ENCODE measurements at regions not wholly inside any gene's neighbourhood (a gene's known extent, or its start where the extent isn't known, plus 50 kb on each side); places are given as distances from the start of the nearest gene placed in this dataset.

- no peak for DNase-seq (ENCODE audit: low spot score)
- FAIRE-seq: no peak
These were observed 85.4 kb upstream of the TMEM260 start for GRCh38 chr14:56494167-56494566.

DNA sequence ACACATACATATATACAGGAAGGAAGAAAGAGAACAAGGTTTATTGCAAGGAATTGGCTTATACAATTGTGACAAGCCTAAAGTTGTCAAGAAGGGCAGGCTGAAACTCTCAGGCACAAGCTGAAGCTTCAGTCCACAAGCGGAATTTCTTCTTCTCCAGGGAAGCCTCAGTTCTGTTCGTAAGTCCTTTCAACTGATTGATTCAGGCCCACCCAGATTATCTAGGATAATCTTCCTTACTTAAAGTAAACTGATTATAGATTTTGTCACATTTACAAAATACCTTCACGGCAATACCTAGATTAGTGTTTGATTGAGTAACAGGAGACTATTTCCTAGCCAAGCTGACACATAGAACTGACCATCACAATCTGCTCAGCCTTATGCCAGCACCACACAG is 81.5 kb upstream of the TMEM260 start:
- no peak for DNase-seq (ENCODE audit: low spot score)
- peak; percentile 40 for FAIRE-seq

DNA sequence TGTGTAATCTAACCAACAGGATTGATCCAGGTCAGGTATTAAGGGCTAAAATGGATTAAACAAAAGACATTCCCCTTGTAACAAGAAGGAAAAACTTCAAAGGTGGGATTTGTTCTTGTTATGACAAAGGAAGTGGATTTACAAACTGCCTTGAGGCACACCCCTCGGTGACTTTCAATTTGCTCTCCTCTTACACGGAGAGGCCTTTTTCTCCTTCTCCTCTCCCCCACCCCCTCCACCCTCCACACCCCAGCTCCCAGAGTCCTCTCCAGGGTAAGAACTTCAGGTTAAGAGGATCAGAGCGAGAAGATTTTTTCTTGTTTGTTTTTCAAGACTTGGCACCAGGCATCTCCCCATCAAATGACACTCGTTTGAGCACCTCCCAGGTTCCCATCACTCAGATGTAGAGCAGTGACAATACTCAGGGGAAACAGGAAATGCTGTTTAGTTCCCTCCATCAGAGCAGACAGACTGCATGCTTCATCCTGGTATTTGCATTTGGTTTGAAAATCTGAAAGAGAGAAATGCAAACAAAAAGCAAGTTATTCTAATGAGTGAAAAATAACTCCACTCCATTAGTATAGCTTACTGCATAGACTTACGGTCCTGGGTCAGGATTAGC is 77.6 kb upstream of the TMEM260 start:
- DNase-seq (ENCODE audit: low spot score): no peak
- no peak for FAIRE-seq

DNA sequence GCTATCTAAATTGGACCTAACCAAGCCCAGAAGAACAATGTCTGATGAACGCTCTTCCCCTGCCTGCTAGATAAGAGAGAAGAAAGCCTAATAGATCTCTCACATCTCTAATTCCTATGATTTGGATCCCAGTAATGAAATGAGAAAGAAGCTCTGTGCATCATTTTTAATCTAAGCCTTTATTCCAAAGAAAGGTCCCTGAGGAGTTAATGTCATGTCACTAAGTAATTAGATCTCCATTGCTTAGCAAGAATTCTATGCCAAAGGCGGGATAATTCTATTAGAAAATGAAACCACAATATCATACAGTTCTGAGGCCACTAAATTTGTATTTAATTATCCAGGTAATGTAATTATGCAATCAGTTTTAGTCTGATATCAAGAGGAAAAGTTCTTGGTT is 74.2 kb upstream of the TMEM260 start:
- DNase-seq (ENCODE audit: low spot score) (no peak), FAIRE-seq (peak; percentile 78)

- DNase-seq (ENCODE audit: low spot score): no peak
- FAIRE-seq: no peak
These were observed 67.1 kb upstream of the TMEM260 start for GRCh38 chr14:56512521-56512920.

DNA sequence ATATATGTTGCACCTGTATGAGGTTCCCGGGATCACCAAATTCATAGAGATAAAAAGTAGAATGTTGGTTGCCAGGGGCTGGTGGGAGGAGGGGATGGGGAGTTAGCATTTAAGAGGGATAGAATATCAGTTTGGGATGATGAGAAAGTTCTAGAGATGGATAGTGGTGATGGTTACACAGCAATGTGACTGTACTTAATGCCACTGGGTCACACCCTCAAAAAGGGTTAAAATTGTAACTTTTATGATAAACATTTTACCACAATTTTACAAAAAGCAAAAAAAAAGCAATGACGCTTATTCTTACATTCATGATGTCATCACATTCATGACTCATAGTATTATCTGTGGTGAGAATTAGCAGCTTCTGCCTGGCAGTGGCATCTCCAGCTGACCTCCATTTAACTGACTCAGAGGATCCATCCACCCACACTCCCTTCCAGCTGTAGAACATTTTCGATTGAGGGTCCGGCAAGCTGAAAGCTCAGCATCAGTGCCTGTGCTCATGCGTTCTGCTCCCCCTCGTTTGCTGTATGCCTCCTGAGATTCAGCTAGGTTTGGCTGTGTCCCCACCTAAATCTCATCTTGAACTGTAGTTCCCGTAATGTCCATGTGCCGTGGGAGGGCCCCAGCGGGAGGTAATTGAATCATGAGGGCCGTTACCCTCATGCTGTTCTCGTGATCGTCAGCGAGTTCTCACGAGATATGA is 64.8 kb upstream of the TMEM260 start:
- peak; percentile 53 for DNase-seq (ENCODE audit: low spot score)

GRCh38 chr14:56515739-56516138 is 63.9 kb upstream of the TMEM260 start:
- FAIRE-seq (no peak), DNase-seq (ENCODE audit: low spot score) (no peak)

More for the DNA sequence above, 64.8 kb upstream of the TMEM260 start:
- peak; percentile 42 for FAIRE-seq

DNA sequence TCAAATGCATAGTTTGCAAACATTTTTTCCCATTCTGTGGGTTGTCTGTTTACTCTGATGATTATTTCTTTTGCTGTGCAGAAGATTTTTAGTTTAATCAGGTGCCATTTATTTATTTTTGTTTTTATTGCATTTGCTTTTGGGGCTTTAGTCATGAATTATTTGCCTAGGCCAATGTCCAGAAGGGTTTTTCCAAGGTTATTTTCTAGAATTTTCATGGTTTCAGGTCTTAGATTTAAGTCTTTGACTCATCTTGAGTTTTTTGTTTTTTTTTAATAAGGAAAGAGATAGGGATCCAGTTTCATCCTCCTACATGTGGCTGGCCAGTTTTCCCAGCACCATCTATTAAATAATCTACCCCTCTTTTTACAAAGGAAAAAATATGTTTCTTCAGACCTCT is 57.2 kb upstream of the TMEM260 start:
- DNase-seq (ENCODE audit: low spot score) (no peak), FAIRE-seq (no peak)

GRCh38 chr14:56524971-56525677 is 54.5 kb upstream of the TMEM260 start:
- DNase-seq (ENCODE audit: low spot score): no peak
- FAIRE-seq: no peak

DNA sequence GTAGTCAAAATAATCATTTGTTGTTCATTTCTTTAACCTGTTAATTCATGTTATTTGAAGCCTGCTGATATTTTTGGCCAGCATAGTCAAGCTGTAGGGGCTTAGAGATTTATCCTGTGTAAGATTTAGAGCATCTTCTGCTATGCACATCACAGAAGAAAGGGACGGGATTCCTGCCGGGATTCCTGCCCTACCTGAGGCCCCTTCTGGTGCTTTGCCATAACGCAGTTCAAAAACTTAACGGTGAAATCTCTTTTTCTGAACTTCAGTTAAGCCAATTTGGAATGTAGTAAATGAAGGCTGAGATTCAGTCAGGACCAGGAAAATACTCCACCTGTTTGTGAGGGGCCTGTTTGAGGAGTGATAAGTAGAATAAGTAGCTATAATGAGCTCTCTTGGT is 50.7 kb upstream of the TMEM260 start:
- FAIRE-seq: no peak
- no peak for DNase-seq (ENCODE audit: low spot score)
